ENCODE measurements at regions not wholly inside any gene's neighbourhood (a gene's known extent, or its start where the extent isn't known, plus 50 kb on each side); places are given as distances from the start of the nearest gene placed in this dataset. TPM values are rescaled to one million over a fixed set of nuclear protein-coding genes. Genes with fewer than 3 reads are reported as not detected.

- TF ChIP-seq CTCF (IDR thresholded peaks at IDR 0.05): no peak
- TF ChIP-seq EZH2 (IDR thresholded peaks at IDR 0.05): no peak
- TF ChIP-seq EZH2phosphoT487 (IDR thresholded peaks at IDR 0.05): no peak
- Mint-ChIP-seq H3K4me1 (peaks cover 3% of the 10 kb centered on the region), H3K27me3 (ENCODE audit: insufficient read depth, low read depth) (no peaks in the 10 kb centered on the region), H3K9me3 (peaks cover 9% of the 10 kb centered on the region), H3K4me3 (no peak overlapping the region), H3K27ac (no peak overlapping the region), H3K36me3 (no peaks in the 10 kb centered on the region)
- no peak overlapping the region for H3K9ac ChIP-seq
- no peak for DNase-seq (ENCODE audit: low spot score)
- no peaks in the 10 kb centered on the region for H3K79me2 ChIP-seq (ENCODE audit: low read depth)
- H4K20me1 ChIP-seq (ENCODE audit: low read depth): no peaks in the 10 kb centered on the region
- no peaks in the 10 kb centered on the region for H3K4me1 ChIP-seq
- H3F3A ChIP-seq (ENCODE audit: low read depth): no peaks in the 10 kb centered on the region
- H3K27me3 ChIP-seq: no peaks in the 10 kb centered on the region
- no peaks in the 10 kb centered on the region for H3K36me3 ChIP-seq
- H3K9me3 ChIP-seq (ENCODE audit: low read depth): no peaks in the 10 kb centered on the region
- no peak overlapping the region for H3K27ac ChIP-seq
- H2AFZ ChIP-seq (replicated peaks): no peak overlapping the region
- no peak overlapping the region for H3K4me2 ChIP-seq
- no peak overlapping the region for H3K4me3 ChIP-seq
These were observed 175.1 kb downstream of the PARM1 start for GRCh38 chr4:75107755-75108612.

- H3K9ac ChIP-seq: no peak overlapping the region
- no peak overlapping the region for H3K27ac Mint-ChIP-seq
These were observed 169.8 kb downstream of the PARM1 start for GRCh38 chr4:75102787-75103085.

GRCh38 chr4:75101906-75102786 lies 169.2 kb downstream of the PARM1 start:
- Histone ChIP-seq H3K4me1 (no peaks in the 10 kb centered on the region), H3K4me2 (no peak overlapping the region), H2AFZ (replicated peaks) (no peak overlapping the region), H3K79me2 (ENCODE audit: low read depth) (no peaks in the 10 kb centered on the region), H3K27ac (no peak overlapping the region), H4K20me1 (ENCODE audit: low read depth) (no peaks in the 10 kb centered on the region), H3K9me3 (ENCODE audit: low read depth) (peaks cover 8% of the 10 kb centered on the region), H3K36me3 (peaks cover 6% of the 10 kb centered on the region), H3K4me3 (no peak overlapping the region), H3F3A (ENCODE audit: low read depth) (no peaks in the 10 kb centered on the region), H3K9ac (no peak overlapping the region), H3K27me3 (no peaks in the 10 kb centered on the region)
- no peak for DNase-seq (ENCODE audit: low spot score)
- Mint-ChIP-seq H3K27ac (no peak overlapping the region), H3K9me3 (peaks cover 17% of the 10 kb centered on the region), H3K27me3 (ENCODE audit: insufficient read depth, low read depth) (no peaks in the 10 kb centered on the region), H3K4me1 (peaks cover 3% of the 10 kb centered on the region), H3K4me3 (no peak overlapping the region), H3K36me3 (peaks cover 3% of the 10 kb centered on the region)
- TF ChIP-seq CTCF (IDR thresholded peaks at IDR 0.05) (no peak), EZH2phosphoT487 (IDR thresholded peaks at IDR 0.05) (no peak), EZH2 (IDR thresholded peaks at IDR 0.05) (no peak)

More at GRCh38 chr4:75102787-75103085, 169.8 kb downstream of the PARM1 start:
- no peaks in the 10 kb centered on the region for H3K79me2 ChIP-seq (ENCODE audit: low read depth)
- no peaks in the 10 kb centered on the region for H3K36me3 Mint-ChIP-seq
- H3K4me1 Mint-ChIP-seq: peaks cover 3% of the 10 kb centered on the region
- no peak overlapping the region for H2AFZ ChIP-seq (replicated peaks)
- peaks cover 12% of the 10 kb centered on the region for H3K9me3 Mint-ChIP-seq
- DNase-seq (ENCODE audit: low spot score): no peak
- no peak overlapping the region for H3K27ac ChIP-seq
- H3K4me1 ChIP-seq: no peaks in the 10 kb centered on the region
- no peaks in the 10 kb centered on the region for H3K27me3 Mint-ChIP-seq (ENCODE audit: insufficient read depth, low read depth)
- H3K4me3 ChIP-seq: no peak overlapping the region
- H3K36me3 ChIP-seq: peaks cover 3% of the 10 kb centered on the region
- H4K20me1 ChIP-seq (ENCODE audit: low read depth): no peaks in the 10 kb centered on the region
- no peak overlapping the region for H3K4me2 ChIP-seq
- H3K27me3 ChIP-seq: no peaks in the 10 kb centered on the region
- TF ChIP-seq EZH2phosphoT487 (IDR thresholded peaks at IDR 0.05) (no peak), EZH2 (IDR thresholded peaks at IDR 0.05) (no peak), CTCF (IDR thresholded peaks at IDR 0.05) (no peak)
- no peak overlapping the region for H3K4me3 Mint-ChIP-seq
- H3F3A ChIP-seq (ENCODE audit: low read depth): no peaks in the 10 kb centered on the region
- H3K9me3 ChIP-seq (ENCODE audit: low read depth): peaks cover 6% of the 10 kb centered on the region

Small RNAs in the stretch of these regions (small RNA-seq; reads per million reads assigned to genes)
- gene AC093870.1: not detected
